ENCODE measurements at regions not wholly inside any gene's neighbourhood (a gene's known extent, or its start where the extent isn't known, plus 50 kb on each side); places are given as distances from the start of the nearest gene placed in this dataset.

GRCh38 chr10:128839134-128839533 lies 627.9 kb upstream of the MGMT start:
- Histone ChIP-seq H3K36me3 (no peaks in the 10 kb centered on the region), H3K4me3 (no peak overlapping the region), H3K9me3 (no peaks in the 10 kb centered on the region), H3K27me3 (no peaks in the 10 kb centered on the region), H3K4me1 (no peaks in the 10 kb centered on the region), H3K27ac (no peak overlapping the region)
- no peak for TF ChIP-seq POLR2A (IDR thresholded peaks at IDR 0.05)
- no peak for TF ChIP-seq CTCF (IDR thresholded peaks at IDR 0.05)
- no peak for TF ChIP-seq EP300 (IDR thresholded peaks at IDR 0.05)
- TF ChIP-seq POLR2AphosphoS5 (IDR thresholded peaks at IDR 0.05): no peak
- WGBS, 2 donors: 92 to 95% methylated on average over 9 of the region's 9 CpGs
- DNase-seq: no peak
- intact Hi-C loops (cut with DNase I): no loop called here

GRCh38 chr10:128839701-128840100 lies 627.3 kb upstream of the MGMT start:
- Histone ChIP-seq H3K27ac (no peak overlapping the region), H3K4me1 (no peaks in the 10 kb centered on the region), H3K27me3 (no peaks in the 10 kb centered on the region), H3K36me3 (no peaks in the 10 kb centered on the region), H3K9me3 (no peaks in the 10 kb centered on the region), H3K4me3 (no peak overlapping the region)
- DNase-seq: no peak
- intact Hi-C loops (cut with DNase I): no loop called here
- TF ChIP-seq POLR2A (IDR thresholded peaks at IDR 0.05) (no peak), EP300 (IDR thresholded peaks at IDR 0.05) (no peak), CTCF (IDR thresholded peaks at IDR 0.05) (no peak), POLR2AphosphoS5 (IDR thresholded peaks at IDR 0.05) (no peak)

GRCh38 chr10:128843972-128844371 lies 623.1 kb upstream of the MGMT start:
- 22 to 49% methylated on average over 4 of the region's 4 CpGs for WGBS, 2 donors
- TF ChIP-seq CTCF (IDR thresholded peaks at IDR 0.05): no peak
- TF ChIP-seq EP300 (IDR thresholded peaks at IDR 0.05): no peak
- no peak for TF ChIP-seq POLR2A (IDR thresholded peaks at IDR 0.05)
- no peak for TF ChIP-seq POLR2AphosphoS5 (IDR thresholded peaks at IDR 0.05)
- Histone ChIP-seq H3K27ac (no peak overlapping the region), H3K36me3 (no peaks in the 10 kb centered on the region), H3K9me3 (no peaks in the 10 kb centered on the region), H3K4me3 (no peak overlapping the region), H3K27me3 (no peaks in the 10 kb centered on the region), H3K4me1 (no peaks in the 10 kb centered on the region)
- intact Hi-C loops (cut with DNase I): no loop called here
- no peak for DNase-seq

GRCh38 chr10:128846927-128847326 lies 620.1 kb upstream of the MGMT start:
- no peak overlapping the region for H3K27ac ChIP-seq
- no peaks in the 10 kb centered on the region for H3K4me1 ChIP-seq
- no peaks in the 10 kb centered on the region for H3K9me3 ChIP-seq
- no peaks in the 10 kb centered on the region for H3K36me3 ChIP-seq
- H3K27me3 ChIP-seq: no peaks in the 10 kb centered on the region
- WGBS, 2 donors: 87 to 90% methylated on average over 3 of the region's 3 CpGs
- DNase-seq: no peak
- intact Hi-C loops (cut with DNase I): no loop called here
- no peak for TF ChIP-seq EP300 (IDR thresholded peaks at IDR 0.05)
- no peak for TF ChIP-seq POLR2AphosphoS5 (IDR thresholded peaks at IDR 0.05)
- no peak for TF ChIP-seq POLR2A (IDR thresholded peaks at IDR 0.05)
- TF ChIP-seq CTCF (IDR thresholded peaks at IDR 0.05): no peak
- H3K4me3 ChIP-seq: no peak overlapping the region

- TF ChIP-seq POLR2A (IDR thresholded peaks at IDR 0.05) (no peak), POLR2AphosphoS5 (IDR thresholded peaks at IDR 0.05) (no peak), EP300 (IDR thresholded peaks at IDR 0.05) (no peak), CTCF (IDR thresholded peaks at IDR 0.05) (no peak)
- H3K27me3 ChIP-seq: no peaks in the 10 kb centered on the region
- intact Hi-C loops (cut with DNase I): no loop called here
- no peaks in the 10 kb centered on the region for H3K9me3 ChIP-seq
- no peak overlapping the region for H3K27ac ChIP-seq
- no peak for DNase-seq
- WGBS, 2 donors: 83 to 91% methylated on average over 5 of the region's 5 CpGs
- peaks cover 0 to under 1% (median 0%) of the 10 kb centered on the region in 4 donors for H3K4me1 ChIP-seq
- H3K4me3 ChIP-seq: no peak overlapping the region
- no peaks in the 10 kb centered on the region for H3K36me3 ChIP-seq
Measured at GRCh38 chr10:128848810-128849209, 618.2 kb upstream of the MGMT start.

Data from sigmoid colon (tissue), 6 donors.